ENCODE measurements at regions not wholly inside any gene's neighbourhood (a gene's known extent, or its start where the extent isn't known, plus 50 kb on each side); places are given as distances from the start of the nearest gene placed in this dataset.

- no peak for DNase-seq (ENCODE audit: extremely low read depth, low read depth)
Measured at GRCh38 chr20:11826334-11826733, 91.4 kb upstream of the BTBD3 start.

GRCh38 chr20:11832397-11832796, 85.3 kb upstream of the BTBD3 start:
- no peak for DNase-seq (ENCODE audit: extremely low read depth, low read depth)

GRCh38 chr20:11832851-11833250, 84.8 kb upstream of the BTBD3 start:
- DNase-seq (ENCODE audit: extremely low read depth, low read depth) = no peak

- no peak for DNase-seq (ENCODE audit: extremely low read depth, low read depth)
Measured at GRCh38 chr20:11833825-11834224, 83.9 kb upstream of the BTBD3 start.

GRCh38 chr20:11838076-11838636, 79.5 kb upstream of the BTBD3 start:
- DNase-seq (ENCODE audit: extremely low read depth, low read depth) = no peak

GRCh38 chr20:11841972-11842461, 75.7 kb upstream of the BTBD3 start:
- no peak for DNase-seq (ENCODE audit: extremely low read depth, low read depth)

GRCh38 chr20:11843289-11843688, 74.4 kb upstream of the BTBD3 start:
- DNase-seq (ENCODE audit: extremely low read depth, low read depth) = no peak

GRCh38 chr20:11844691-11845090, 73.0 kb upstream of the BTBD3 start:
- no peak for DNase-seq (ENCODE audit: extremely low read depth, low read depth)

GRCh38 chr20:11845340-11845739, 72.4 kb upstream of the BTBD3 start:
- no peak for DNase-seq (ENCODE audit: extremely low read depth, low read depth)

GRCh38 chr20:11846131-11846530, 71.6 kb upstream of the BTBD3 start:
- no peak for DNase-seq (ENCODE audit: extremely low read depth, low read depth)

- DNase-seq (ENCODE audit: extremely low read depth, low read depth) = no peak
Measured at GRCh38 chr20:11847827-11848226, 69.9 kb upstream of the BTBD3 start.

GRCh38 chr20:11849270-11849915, 68.3 kb upstream of the BTBD3 start:
- DNase-seq (ENCODE audit: extremely low read depth, low read depth) = no peak

GRCh38 chr20:11849976-11850670, 67.6 kb upstream of the BTBD3 start:
- DNase-seq (ENCODE audit: extremely low read depth, low read depth) = no peak

GRCh38 chr20:11850901-11851300, 66.8 kb upstream of the BTBD3 start:
- DNase-seq (ENCODE audit: extremely low read depth, low read depth) = no peak

GRCh38 chr20:11851646-11852045, 66.0 kb upstream of the BTBD3 start:
- no peak for DNase-seq (ENCODE audit: extremely low read depth, low read depth)

- DNase-seq (ENCODE audit: extremely low read depth, low read depth) = no peak
Measured at GRCh38 chr20:11852189-11852588, 65.5 kb upstream of the BTBD3 start.

GRCh38 chr20:11852811-11853210, 64.9 kb upstream of the BTBD3 start:
- no peak for DNase-seq (ENCODE audit: extremely low read depth, low read depth)

GRCh38 chr20:11853359-11853758, 64.3 kb upstream of the BTBD3 start:
- DNase-seq (ENCODE audit: extremely low read depth, low read depth) = no peak

GRCh38 chr20:11861479-11861878, 56.2 kb upstream of the BTBD3 start:
- DNase-seq (ENCODE audit: extremely low read depth, low read depth) = no peak

GRCh38 chr20:11867291-11867919, 50.3 kb upstream of the BTBD3 start:
- DNase-seq (ENCODE audit: extremely low read depth, low read depth) = no peak

All from NCI-H460 (cell line).